CD4-positive, alpha-beta T cell treated with Interferon gamma for 1 hour (primary cell): ENCODE measurements at regions not wholly inside any gene's neighbourhood (a gene's known extent, or its start where the extent isn't known, plus 50 kb on each side); places are given as distances from the start of the nearest gene placed in this dataset.

ENCODE experiments used
- DNase-seq: peaks from one replicate; pipeline ENCODE4 v3.0.0-alpha.2; 2020

DNA sequence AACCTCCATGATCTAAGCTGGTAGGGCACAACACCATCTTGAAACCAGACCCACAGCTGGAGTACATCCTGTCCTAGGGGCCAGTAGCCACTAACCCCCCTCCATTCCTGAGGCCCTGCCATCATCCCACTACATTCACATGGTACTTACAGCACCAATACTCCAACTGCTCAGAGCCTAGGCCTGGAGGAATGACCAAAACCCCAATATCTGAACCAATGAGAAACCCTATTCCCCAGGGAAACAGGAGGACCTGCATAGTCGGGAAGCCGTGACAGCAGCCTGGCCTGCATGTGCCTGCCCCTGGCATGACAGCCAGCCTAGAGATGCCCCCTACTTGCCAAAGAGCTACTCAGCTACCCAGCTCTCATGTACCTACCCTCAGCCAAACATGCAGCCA, 65.4 kb upstream of the DMRT1 start:
- no peak for DNase-seq

GRCh38 chr9:777978-778377, 63.5 kb upstream of the DMRT1 start:
- DNase-seq = no peak

- DNase-seq = no peak
Observed at GRCh38 chr9:784202-784601, 57.3 kb upstream of the DMRT1 start.

GRCh38 chr9:784916-785315, 56.6 kb upstream of the DMRT1 start:
- DNase-seq = no peak

- no peak for DNase-seq
Observed at GRCh38 chr9:785997-786396, 55.5 kb upstream of the DMRT1 start.

DNA sequence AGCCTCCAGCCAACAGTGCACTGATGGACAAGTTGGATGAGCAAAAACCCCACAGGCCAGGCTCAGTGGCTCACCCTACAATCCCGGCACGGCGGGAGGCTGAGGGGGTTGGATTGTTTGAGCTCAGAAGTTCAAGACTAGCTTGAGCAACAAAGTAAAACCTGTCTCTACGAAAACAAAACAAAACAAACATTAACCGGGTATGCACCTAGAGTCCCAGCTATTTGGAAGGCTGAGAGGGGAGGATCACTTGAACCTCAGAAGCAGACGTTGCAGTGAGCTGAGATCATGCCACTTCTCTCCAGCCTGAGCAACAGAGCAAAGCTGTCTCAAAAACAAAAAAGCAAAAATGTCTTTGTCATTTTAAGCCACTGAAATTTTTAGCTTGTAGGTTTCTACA, 55.1 kb upstream of the DMRT1 start:
- DNase-seq = no peak

DNA sequence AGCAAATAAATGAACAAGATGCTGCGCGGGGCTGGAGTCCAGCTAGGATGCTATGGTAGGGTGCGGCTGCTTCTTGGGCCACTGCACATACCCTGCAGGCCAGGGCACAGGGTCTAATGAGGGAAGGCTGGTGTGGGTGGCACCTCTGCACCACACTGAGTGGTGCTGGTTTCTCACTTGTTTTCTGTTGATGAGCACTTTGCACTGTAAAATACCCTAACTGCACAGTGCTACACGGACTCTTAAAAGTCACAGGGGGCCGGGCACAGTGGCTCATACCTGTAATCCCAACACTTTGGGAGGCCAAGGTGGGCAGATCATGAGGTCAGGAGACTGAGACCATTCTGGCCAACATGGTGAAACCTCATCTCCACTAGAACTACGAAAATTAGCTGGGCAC, 52.7 kb upstream of the DMRT1 start:
- DNase-seq = no peak
